ENCODE measurements at regions not wholly inside any gene's neighbourhood (a gene's known extent, or its start where the extent isn't known, plus 50 kb on each side); places are given as distances from the start of the nearest gene placed in this dataset.

DNA sequence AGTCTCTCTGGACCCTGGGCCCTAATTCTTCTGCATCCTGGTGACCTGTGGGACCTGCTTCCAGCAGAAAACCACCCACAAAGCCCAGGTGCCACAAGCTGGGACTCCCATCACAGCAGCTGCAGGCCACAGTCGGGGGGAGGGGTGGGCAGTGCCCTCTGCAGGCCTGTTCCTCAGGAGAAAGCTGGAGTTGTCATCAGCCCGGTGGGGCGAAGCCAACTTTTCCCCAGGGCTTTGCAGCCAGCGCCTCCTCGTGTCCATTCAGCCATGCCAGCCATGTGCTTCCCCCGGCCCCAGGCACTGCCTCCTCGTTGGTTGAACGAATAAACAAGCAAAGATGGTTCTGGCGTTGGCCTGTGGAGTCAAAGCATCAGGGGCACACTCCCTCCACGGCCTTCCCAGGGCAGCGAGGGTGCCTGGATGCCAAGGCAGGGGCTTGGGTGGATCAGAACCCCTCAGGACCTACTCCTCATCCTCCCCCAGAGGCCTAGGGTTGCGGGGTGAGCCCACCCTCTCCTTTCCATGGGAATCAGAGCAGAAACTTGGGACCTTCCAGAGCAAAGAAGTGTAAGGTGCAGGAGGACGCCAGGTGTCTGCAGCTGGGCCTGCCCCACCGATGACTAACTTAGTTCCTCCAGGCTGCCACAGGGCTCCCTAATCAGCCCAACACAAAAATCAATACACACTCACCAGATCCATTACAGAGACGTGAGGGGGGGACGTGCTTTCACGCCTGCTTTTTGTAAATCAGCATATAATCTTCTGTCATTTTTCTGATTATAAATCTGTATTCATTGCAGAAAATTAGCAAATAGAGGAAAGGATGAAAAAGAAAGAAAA is 75.7 kb upstream of the RAB6C start:
- H3K9me3 ChIP-seq (ENCODE audit: low read depth, low read length) = no peaks in the 10 kb centered on the region
- no peaks in the 10 kb centered on the region for H3K4me1 ChIP-seq (ENCODE audit: insufficient read depth, low read length)
- no peak overlapping the region for H3K4me3 ChIP-seq (ENCODE audit: low read length)
- H3K27me3 ChIP-seq (ENCODE audit: insufficient read depth, low read length) = no peaks in the 10 kb centered on the region

DNA sequence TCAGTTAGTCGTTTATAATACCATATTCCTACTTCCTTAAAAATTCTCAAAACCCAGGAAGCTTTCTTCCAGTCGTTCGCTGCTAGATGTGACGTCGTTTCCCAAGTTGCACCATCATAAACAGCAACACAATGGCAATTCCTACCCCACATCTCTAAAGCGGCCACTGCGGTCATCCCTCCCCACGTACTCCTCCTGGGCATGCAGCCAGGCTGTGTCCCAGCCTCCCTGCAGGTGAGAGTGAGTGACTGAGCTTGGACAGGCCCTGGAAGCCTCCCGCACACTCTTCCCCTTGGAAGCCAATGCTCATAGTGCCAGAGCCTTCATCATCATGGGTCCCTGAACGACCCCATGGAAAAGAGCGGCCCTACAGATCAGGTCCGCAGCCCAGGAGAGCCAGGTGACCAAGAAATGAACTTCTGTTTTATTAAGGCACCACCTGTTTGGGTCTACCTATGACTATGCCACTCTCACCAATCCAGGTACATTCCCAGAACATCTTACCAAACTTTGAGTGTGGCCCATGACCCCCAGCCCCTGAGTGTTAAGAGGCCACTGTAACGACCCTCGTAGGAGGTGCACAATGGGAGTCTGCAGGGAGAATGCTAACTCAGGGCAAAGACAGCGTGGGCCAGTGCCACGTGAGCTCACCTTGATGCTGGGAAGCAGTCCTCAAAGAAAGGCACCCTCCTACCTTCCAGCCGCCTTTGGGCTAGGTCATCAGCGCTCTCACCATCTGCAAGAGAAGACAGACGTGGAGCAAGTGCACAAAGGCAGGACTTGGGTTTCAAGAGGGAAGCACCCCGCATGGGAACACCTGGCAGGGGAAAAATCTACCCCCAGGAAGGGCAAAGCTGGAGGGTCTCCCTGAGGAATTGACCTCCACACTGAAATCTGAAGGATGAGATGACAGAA is 74.7 kb upstream of the RAB6C start:
- Histone ChIP-seq H3K9me3 (ENCODE audit: low read depth, low read length) (no peaks in the 10 kb centered on the region), H3K27me3 (ENCODE audit: insufficient read depth, low read length) (no peaks in the 10 kb centered on the region), H3K4me3 (ENCODE audit: low read length) (no peak overlapping the region), H3K4me1 (ENCODE audit: insufficient read depth, low read length) (no peaks in the 10 kb centered on the region)

DNA sequence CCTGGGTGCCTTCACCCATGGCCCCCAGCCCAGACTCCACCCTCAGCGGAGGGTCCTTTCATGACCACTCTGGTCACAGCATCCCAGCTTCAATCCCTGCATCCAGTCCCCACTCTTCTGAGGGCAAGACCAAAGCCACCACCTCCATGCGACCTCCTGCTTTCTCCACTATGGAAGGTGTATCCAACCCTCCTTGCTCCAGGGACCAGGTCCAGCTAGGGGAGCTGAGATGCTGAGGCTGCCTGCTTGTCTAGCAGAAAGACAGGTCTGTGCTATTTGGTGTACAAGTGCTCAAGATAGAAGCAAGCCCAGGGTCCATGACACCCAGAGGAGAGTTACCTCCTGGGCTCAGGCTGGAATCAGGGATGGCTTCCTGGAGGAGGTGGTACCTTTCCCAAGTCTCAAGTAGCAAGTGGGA is 73.8 kb upstream of the RAB6C start:
- H3K9me3 ChIP-seq (ENCODE audit: low read depth, low read length) = no peaks in the 10 kb centered on the region
- no peaks in the 10 kb centered on the region for H3K27me3 ChIP-seq (ENCODE audit: insufficient read depth, low read length)
- H3K4me3 ChIP-seq (ENCODE audit: low read length) = no peak overlapping the region
- no peaks in the 10 kb centered on the region for H3K4me1 ChIP-seq (ENCODE audit: insufficient read depth, low read length)

DNA sequence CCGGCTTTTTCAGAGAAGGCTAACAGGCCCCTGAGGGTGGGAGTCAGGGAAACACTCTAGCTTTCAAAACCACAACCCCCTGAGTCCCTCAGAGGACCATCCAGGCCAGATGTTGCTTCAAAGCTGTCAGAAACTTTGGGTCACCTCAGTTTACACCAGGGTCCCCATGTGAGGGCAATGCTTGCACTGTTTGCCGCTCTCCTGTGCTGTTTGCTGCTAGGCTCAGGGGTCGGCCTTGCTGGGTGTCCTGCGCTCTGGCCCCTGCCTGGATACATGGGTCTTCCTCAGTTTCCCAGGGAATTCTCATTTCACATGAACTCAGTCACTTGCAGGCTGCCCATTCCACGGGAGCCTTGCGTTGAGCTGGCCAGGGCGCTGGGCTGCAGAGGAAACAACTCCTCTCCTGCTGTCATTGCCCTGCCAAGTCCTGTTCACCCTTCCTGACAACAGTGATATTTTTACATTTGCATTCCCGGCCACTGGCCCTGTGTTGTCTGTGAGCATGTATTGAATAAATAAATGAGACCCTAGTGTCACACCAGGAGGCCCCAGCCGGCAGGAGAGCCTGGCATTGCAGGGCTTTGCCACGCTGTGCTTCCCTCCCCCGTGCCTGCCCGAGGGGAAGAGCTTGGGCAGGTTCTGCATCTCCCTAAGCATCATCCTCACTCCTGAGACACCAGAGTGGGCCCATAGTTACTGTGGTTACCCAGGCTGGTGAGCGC is 73.2 kb upstream of the RAB6C start:
- Histone ChIP-seq H3K27me3 (ENCODE audit: insufficient read depth, low read length) (no peaks in the 10 kb centered on the region), H3K4me3 (ENCODE audit: low read length) (no peak overlapping the region), H3K9me3 (ENCODE audit: low read depth, low read length) (no peaks in the 10 kb centered on the region), H3K4me1 (ENCODE audit: insufficient read depth, low read length) (no peaks in the 10 kb centered on the region)

DNA sequence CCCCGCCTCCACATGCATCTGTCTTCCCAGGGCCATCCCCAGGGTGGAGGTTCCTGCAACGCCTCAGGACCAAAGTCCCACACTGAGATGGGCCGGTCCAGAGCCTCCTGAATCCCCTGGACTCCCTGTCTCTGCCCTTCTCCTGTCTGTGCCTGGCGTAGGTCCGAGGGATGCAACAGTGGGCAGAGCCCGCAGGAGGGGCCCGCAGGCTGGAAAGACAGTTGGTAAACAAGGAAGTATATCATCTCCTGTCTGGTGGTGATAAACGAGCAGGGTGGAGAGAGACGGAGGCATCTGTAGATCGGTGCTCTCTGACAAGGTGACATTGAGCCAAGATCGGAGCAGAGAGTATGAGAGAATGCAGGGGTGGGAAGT is 72.6 kb upstream of the RAB6C start:
- Histone ChIP-seq H3K4me1 (ENCODE audit: insufficient read depth, low read length) (no peaks in the 10 kb centered on the region), H3K9me3 (ENCODE audit: low read depth, low read length) (no peaks in the 10 kb centered on the region), H3K27me3 (ENCODE audit: insufficient read depth, low read length) (no peaks in the 10 kb centered on the region), H3K4me3 (ENCODE audit: low read length) (no peak overlapping the region)

DNA sequence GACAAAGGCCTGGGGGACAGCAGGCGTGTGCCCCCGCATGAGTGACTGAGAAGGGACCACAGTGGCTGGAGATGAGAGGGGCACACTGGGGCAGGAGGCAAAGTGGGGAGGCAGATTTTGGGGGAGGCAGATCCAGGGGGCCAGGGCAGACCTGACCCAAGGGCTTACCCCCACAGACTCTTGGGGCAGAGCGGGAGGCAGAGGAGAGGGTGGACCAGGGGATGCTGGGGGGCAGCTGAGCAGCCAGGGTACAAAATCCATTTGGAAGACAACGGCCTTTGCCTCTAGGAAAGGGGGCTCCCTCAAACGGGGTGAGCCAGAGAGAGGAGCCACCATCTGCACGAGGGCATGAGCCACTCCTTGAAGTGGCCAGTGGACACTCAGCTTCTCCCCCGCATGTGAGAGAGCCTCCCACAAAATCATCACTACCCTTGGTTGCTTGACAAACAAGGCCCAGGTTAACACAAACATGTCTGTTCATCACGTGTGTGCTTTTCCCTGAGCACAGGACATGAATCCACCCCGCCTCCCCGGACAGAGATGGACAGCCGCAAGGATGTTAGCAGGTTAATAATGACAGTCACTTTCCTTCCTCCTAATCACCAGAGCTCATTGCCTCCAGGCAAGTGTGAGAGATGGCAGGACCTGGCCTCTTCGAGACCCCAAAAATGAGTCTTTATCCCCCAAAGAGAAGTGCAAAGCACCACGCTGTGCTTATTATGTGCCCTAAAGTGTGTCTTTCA is 72.0 kb upstream of the RAB6C start:
- Histone ChIP-seq H3K27me3 (ENCODE audit: insufficient read depth, low read length) (no peaks in the 10 kb centered on the region), H3K4me3 (ENCODE audit: low read length) (no peak overlapping the region), H3K9me3 (ENCODE audit: low read depth, low read length) (no peaks in the 10 kb centered on the region), H3K4me1 (ENCODE audit: insufficient read depth, low read length) (no peaks in the 10 kb centered on the region)

DNA sequence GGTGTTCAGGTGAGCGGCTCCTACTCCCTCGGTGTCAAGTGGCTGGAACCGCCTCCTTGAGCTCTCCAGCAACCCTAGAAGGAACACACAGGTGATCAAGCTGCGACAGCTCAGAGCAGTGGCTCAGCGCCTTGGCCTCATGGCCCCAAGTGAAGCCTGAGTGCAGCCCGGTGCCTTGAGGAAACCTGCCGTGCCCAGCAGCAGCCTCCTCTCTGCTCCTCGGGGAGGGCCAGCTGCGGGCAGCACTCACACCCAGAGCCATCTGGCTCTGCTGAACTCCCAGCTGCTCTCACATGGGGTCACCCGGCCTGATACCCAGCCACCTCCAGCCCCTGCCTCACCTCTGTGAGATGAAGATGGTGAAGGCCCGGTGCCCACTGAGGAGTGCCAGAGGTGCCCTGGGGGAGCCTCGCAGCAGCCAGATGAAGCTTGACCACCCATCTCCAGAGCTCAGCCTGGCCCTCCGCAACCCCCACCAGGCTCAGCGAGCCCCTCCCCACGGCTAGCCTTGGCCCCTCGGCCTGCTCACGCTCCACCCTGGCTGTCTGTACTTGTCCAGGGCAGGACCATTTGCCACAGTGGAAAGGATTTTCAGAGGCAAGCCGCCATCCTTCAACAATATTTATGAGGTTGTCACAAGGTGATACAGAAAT is 70.6 kb upstream of the RAB6C start:
- no peaks in the 10 kb centered on the region for H3K9me3 ChIP-seq (ENCODE audit: low read depth, low read length)
- no peak overlapping the region for H3K4me3 ChIP-seq (ENCODE audit: low read length)
- H3K4me1 ChIP-seq (ENCODE audit: insufficient read depth, low read length) = no peaks in the 10 kb centered on the region
- H3K27me3 ChIP-seq (ENCODE audit: insufficient read depth, low read length) = no peaks in the 10 kb centered on the region

DNA sequence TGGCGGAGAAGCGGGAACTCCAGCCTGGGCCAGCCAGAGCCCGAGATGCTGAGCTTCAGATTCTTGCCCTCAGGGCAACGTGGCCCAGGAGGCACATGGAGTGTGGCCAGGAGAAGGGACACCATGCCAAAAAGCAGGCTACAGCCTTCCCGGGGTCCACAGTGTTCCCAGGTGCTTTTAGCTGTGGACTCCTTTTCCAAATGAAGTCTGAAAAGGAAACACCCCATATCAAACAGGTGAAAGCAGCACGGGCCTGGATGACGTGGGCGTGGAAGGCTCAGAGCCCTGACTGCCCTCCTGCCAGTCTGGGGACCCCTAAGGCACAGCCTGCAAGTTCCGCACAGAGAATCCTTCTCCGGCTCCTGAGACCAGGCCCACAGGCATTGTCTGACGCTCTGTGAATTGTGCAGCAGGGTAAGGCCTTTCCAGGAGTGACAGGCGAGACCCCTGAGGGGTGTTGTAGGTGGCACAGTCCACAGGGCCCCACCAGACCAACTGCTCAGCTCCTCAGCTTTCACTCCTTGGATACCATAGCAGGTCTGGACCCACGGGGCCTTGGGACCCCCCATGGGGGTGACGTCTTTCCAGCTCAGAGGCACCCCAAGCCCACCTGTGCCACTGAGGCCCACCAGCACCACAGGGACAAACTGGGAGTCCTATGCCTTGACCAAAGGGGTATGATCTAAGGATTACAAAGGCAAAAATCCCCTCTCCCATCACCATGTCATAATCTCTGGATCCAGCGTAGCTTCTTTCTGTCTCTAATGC is 69.6 kb upstream of the RAB6C start:
- H3K27me3 ChIP-seq (ENCODE audit: insufficient read depth, low read length) = no peaks in the 10 kb centered on the region
- no peak overlapping the region for H3K4me3 ChIP-seq (ENCODE audit: low read length)
- no peaks in the 10 kb centered on the region for H3K4me1 ChIP-seq (ENCODE audit: insufficient read depth, low read length)
- H3K9me3 ChIP-seq (ENCODE audit: low read depth, low read length) = no peaks in the 10 kb centered on the region

DNA sequence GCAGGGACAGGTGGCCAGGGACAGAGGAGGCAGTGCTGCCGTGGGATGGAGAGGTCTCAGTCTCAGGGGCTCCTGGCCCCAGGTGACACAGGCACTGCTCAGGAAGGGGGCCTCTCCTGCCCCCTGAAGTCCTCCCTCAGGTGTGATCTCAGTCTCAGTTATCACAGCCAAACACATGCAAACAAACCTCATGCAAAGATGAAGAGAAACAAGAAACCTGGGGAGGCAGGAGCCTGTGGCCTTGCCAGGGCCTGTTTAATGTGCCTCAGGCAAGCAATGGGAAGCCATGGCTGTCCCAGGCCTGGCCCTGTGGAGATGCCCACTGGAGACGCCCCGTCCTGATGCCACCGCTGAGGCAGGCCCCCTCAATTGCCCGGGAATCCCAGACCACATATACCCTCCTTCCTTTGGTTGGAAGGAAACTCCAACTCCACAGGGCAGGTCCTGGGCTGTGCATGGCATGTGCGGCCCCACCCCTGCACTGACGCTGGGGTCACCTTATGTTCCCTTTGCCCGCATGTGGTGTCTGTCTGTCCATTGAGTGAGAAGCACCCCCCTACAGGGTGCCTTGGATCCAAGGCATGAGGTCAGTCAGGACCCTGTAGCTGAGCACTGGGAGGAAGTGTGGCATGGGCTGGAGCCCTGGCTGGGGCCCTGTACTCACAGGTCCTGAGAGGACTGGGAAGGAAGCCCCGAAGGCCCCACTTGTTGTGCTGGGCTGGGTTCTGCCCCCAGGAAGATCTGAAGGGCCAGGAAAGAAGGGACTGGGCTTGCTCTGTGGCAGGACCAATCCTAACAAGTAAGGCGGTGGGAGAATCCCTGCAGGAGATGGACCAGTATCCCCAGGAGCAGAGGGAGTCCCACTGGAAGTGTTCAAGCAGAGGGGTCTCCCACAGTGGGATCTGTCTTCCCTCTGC is 68.8 kb upstream of the RAB6C start:
- no peaks in the 10 kb centered on the region for H3K27me3 ChIP-seq (ENCODE audit: insufficient read depth, low read length)
- no peaks in the 10 kb centered on the region for H3K4me1 ChIP-seq (ENCODE audit: insufficient read depth, low read length)
- no peak overlapping the region for H3K4me3 ChIP-seq (ENCODE audit: low read length)

DNA sequence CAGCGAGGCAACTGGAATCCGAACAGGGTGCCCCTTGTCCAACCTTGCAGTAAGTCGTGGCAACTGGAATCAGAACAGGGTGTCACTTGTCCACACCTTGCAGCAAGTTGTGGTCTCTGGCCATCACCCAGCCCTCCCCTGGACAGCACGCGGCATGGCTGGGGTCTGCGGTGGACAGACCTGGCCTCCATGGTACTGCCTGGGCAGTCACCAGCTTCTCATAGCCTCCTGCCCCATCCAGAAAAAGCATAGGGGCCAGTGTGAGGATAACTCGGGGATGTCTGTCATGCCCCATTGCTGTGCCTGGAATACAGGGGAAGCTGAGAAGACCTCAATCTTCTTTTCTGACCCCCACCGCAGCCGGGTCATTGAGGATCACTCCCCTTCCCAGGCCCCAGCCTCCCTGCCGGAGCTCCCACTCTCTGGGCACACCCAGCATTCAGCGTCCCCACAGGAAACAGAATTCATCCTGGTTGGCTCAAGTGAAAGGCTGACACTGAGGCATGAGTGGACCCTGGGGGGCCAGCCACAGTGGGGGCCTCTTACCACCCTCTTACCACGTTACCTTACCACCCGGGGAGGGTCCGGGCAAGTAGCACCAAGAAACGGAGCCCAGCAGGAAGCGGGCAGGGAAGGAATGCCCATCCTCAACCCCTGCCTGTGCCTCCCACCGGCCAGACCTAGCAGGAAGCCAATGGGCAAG is 68.0 kb upstream of the RAB6C start:
- no peak overlapping the region for H3K4me3 ChIP-seq (ENCODE audit: low read length)
- no peaks in the 10 kb centered on the region for H3K27me3 ChIP-seq (ENCODE audit: insufficient read depth, low read length)
- no peaks in the 10 kb centered on the region for H3K9me3 ChIP-seq (ENCODE audit: low read depth, low read length)
- H3K4me1 ChIP-seq (ENCODE audit: insufficient read depth, low read length) = no peaks in the 10 kb centered on the region

More for the DNA sequence above, 68.8 kb upstream of the RAB6C start:
- no peaks in the 10 kb centered on the region for H3K9me3 ChIP-seq (ENCODE audit: low read depth, low read length)

DNA sequence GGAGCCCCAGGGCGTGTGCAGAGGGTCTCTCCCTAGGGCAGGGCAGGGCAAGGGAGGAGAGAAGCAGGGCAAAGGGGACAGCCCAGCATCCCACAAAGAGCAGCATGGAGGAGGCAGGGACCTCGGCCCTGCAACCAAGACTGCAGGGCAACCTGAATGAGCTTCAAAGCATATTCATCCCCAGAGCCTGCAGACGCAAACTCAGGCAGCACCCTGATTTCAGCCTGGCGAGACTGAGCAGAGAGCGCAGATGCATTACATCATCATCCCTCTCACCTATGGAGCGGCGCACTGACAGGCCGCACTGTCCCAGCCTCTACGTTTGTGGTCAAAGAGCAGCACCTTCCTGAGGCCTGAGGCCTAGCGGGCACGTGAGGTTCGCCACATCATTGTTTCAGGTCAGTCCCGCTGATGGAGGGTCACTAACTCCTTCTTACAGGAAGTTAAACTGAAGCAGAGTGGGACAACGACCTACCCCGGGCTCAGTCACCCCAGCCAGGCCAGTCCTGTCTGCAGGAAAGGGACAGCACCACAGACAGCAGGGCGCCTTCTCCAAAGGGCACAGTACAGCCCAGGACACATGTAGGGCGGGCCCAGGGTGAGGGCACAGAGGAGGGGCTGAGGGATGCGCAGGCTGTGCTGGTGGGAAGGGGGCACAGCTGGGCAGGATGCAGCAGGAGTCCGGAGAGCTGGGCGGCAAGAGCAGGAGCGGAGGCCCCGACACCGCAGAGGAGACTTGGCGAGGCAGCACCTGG is 67.2 kb upstream of the RAB6C start:
- no peaks in the 10 kb centered on the region for H3K9me3 ChIP-seq (ENCODE audit: low read depth, low read length)
- no peaks in the 10 kb centered on the region for H3K27me3 ChIP-seq (ENCODE audit: insufficient read depth, low read length)
- no peaks in the 10 kb centered on the region for H3K4me1 ChIP-seq (ENCODE audit: insufficient read depth, low read length)
- no peak overlapping the region for H3K4me3 ChIP-seq (ENCODE audit: low read length)

Data from mononuclear cell (primary cell).